HCT116 (cell line): ENCODE measurements at regions not wholly inside any gene's neighbourhood (a gene's known extent, or its start where the extent isn't known, plus 50 kb on each side); places are given as distances from the start of the nearest gene placed in this dataset.

Experiments used
- ATAC-seq: fragments of 200-7000 bp; cut with Tn5 transposase; 2 replicates; pipeline ENCODE4 v1.9.1; 2020; ENCODE audit warnings: mild to moderate bottlenecking, moderate library complexity
- BruUV-seq: library from RNA; stranded (reverse); fragments of 400-500 nt; replicated peaks from 2 replicates; lab custom pipeline; 2021; lab: Mats Ljungman, UMichigan
- CTCF ChIA-PET: fragments of 300-600 bp; sonication (Branson Sonifier 250); formaldehyde crosslinking; loops from one replicate; lab custom pipeline; 2021; ENCODE audit warnings: antibody characterized with exemption; lab: Charles Lee
- POLR2A ChIA-PET: fragments of 300-600, 350-600 bp; sonication (Branson Sonifier 250); formaldehyde crosslinking; loops from one replicate; lab custom pipeline; 2021; ENCODE audit warnings: antibody characterized with exemption; lab: Charles Lee
- RAD21 ChIA-PET, 2 experiments: fragments of 300-600 bp; sonication (Branson Sonifier 250); formaldehyde crosslinking; loops; one replicate each; lab custom pipeline; 2023; ENCODE audit warnings: low total read pairs in 2 of 2; ENCODE audit not compliant: uncharacterized antibody in 2 of 2, unreplicated experiment in 2 of 2, low non-redundant PET in 1 of 2; lab: Charles Lee
- DNase-seq: peaks from one replicate; pipeline ENCODE4 v3.0.0-alpha.2; 2010; ENCODE audit warnings: low read depth, low spot score
- H2AFZ ChIP-seq: fragments of 200-600 bp; shearing (Covaris generic), sonication (generic); 2 replicates; pipeline ENCODE4 v1.6.1; 2017; ENCODE audit warnings: low read depth, mixed run types, mixed read lengths, antibody characterized with exemption, low read length; ENCODE audit not compliant: poor library complexity, severe bottlenecking
- H3K27ac ChIP-seq: 2 replicates; pipeline ENCODE4 v1.5.1; 2012; ENCODE audit warnings: low read depth, low read length
- H3K27me3 ChIP-seq: fragments of 200-600 bp; sonication (generic); 2 replicates; pipeline ENCODE4 v1.6.1; 2016; ENCODE audit warnings: mixed run types, low read length, mixed read lengths; ENCODE audit not compliant: insufficient read depth
- H3K36me3 ChIP-seq, 2 experiments: fragments of 200-500 bp in 1 of 2; fragments of 200-600 bp in 1 of 2; sonication (Bioruptor generic) in 1 of 2; sonication (generic) in 1 of 2; 2 replicates each; pipeline versions ENCODE4 v1.5.1 to v1.6.1; 2014 to 2016; ENCODE audit warnings: low read length in 2 of 2, inconsistent platforms in 1 of 2, mixed read lengths in 1 of 2, mixed run types in 1 of 2; ENCODE audit not compliant: insufficient read depth in 2 of 2, control insufficient read depth in 1 of 2
- H3K4me1 ChIP-seq, 2 experiments: fragments of 200-600 bp in 1 of 2; sonication (generic) in 1 of 2; 2 replicates each; pipeline versions ENCODE4 v1.5.1 to v1.6.1; 2012 to 2017; ENCODE audit warnings: low read length in 2 of 2, inconsistent platforms in 1 of 2, mild to moderate bottlenecking in 1 of 2, mixed read lengths in 1 of 2, mixed run types in 1 of 2, moderate library complexity in 1 of 2; ENCODE audit not compliant: insufficient read depth in 2 of 2, control insufficient read depth in 1 of 2
- H3K4me2 ChIP-seq: fragments of 200-600 bp; sonication (generic); 2 replicates; pipeline ENCODE4 v1.6.1; 2017; ENCODE audit warnings: mixed run types, low read length, mixed read lengths
- H3K4me3 ChIP-seq, 2 experiments: fragments of 200-600 bp in 1 of 2; sonication (generic) in 1 of 2; replicated peaks in 1 of 2; 2 replicates each; pipeline ENCODE4 v1.5.1; 2011 to 2016; ENCODE audit warnings: low read length in 2 of 2, control low read depth in 1 of 2, low read depth in 1 of 2, mild to moderate bottlenecking in 1 of 2, mixed read lengths in 1 of 2, mixed run types in 1 of 2
- H3K79me2 ChIP-seq: fragments of 200-600 bp; sonication (generic); 2 replicates; pipeline ENCODE4 v1.6.1; 2017; ENCODE audit warnings: mild to moderate bottlenecking, mixed run types, low read length, moderate library complexity, mixed read lengths; ENCODE audit not compliant: insufficient read depth
- H3K9ac ChIP-seq: fragments of 200-600 bp; sonication (generic); 2 replicates; pipeline ENCODE4 v1.6.1; 2016; ENCODE audit warnings: low read length, mixed read lengths
- H3K9me2 ChIP-seq: fragments of 200-600 bp; sonication (generic), shearing (Covaris generic); 2 replicates; pipeline ENCODE4 v1.6.1; 2017; ENCODE audit warnings: mixed run types, mild to moderate bottlenecking, moderate library complexity; ENCODE audit not compliant: insufficient read depth
- H3K9me3 ChIP-seq, 2 experiments: fragments of 200-500 bp in 1 of 2; fragments of 200-600 bp in 1 of 2; sonication (Bioruptor generic) in 1 of 2; sonication (generic) in 1 of 2; 2 replicates each; pipeline ENCODE4 v1.6.1; 2014 to 2017; ENCODE audit warnings: low read length in 2 of 2, mixed read lengths in 2 of 2, inconsistent platforms in 1 of 2, low read depth in 1 of 2, mild to moderate bottlenecking in 1 of 2, mixed run types in 1 of 2, moderate library complexity in 1 of 2; ENCODE audit not compliant: control insufficient read depth in 1 of 2, insufficient read depth in 1 of 2
- H4K20me1 ChIP-seq: fragments of 200-600 bp; sonication (generic), shearing (Covaris generic); 2 replicates; pipeline ENCODE4 v1.6.1; 2017; ENCODE audit warnings: mixed run types, mild to moderate bottlenecking, moderate library complexity; ENCODE audit not compliant: insufficient read depth
- ATF3 ChIP-seq: IDR thresholded peaks from 2 replicates; pipeline ENCODE4 v1.6.1; 2012
- CBX3 ChIP-seq: IDR thresholded peaks from 2 replicates; pipeline ENCODE4 v1.6.1; 2012; ENCODE audit warnings: low read depth
- CEBPB ChIP-seq: IDR thresholded peaks from 2 replicates; pipeline ENCODE4 v1.6.1; 2012; ENCODE audit warnings: low read depth
- CTCF ChIP-seq, 3 experiments: fragments of 200-600 bp in 1 of 3; sonication (generic) in 1 of 3; IDR thresholded peaks in 2 of 3; conservative IDR thresholded peaks in 1 of 3; 2 replicates each; pipeline ENCODE4 v1.5.1; 2012 to 2017; ENCODE audit warnings: low read depth in 2 of 3, low read length in 2 of 3, antibody characterized with exemption in 1 of 3, borderline replicate concordance in 1 of 3, control low read depth in 1 of 3, mild to moderate bottlenecking in 1 of 3, mixed read lengths in 1 of 3, mixed run types in 1 of 3, moderate library complexity in 1 of 3; ENCODE audit not compliant: insufficient read depth in 1 of 3
- EGR1 ChIP-seq: IDR thresholded peaks from 2 replicates; pipeline ENCODE4 v1.6.1; 2012; ENCODE audit warnings: low read depth
- ELF1 ChIP-seq: IDR thresholded peaks from 2 replicates; pipeline ENCODE4 v1.6.1; 2012; ENCODE audit warnings: low read depth, borderline replicate concordance
- EZH2 ChIP-seq: fragments of 200-600 bp; sonication (generic); IDR thresholded peaks from 2 replicates; pipeline ENCODE4 v1.6.1; 2017; ENCODE audit warnings: antibody characterized with exemption, mixed run types
- EZH2phosphoT487 ChIP-seq: fragments of 200-600 bp; IDR thresholded peaks from 2 replicates; pipeline ENCODE4 v1.6.1; 2018; ENCODE audit warnings: antibody characterized with exemption, borderline replicate concordance
- FOSL1 ChIP-seq: IDR thresholded peaks from 2 replicates; pipeline ENCODE4 v1.6.1; 2012; ENCODE audit warnings: low read depth
- JUND ChIP-seq: IDR thresholded peaks from 2 replicates; pipeline ENCODE4 v1.6.1; 2012
- MAX ChIP-seq: IDR thresholded peaks from 2 replicates; pipeline ENCODE4 v1.6.1; 2012
- POLR2AphosphoS5 ChIP-seq: IDR thresholded peaks from 2 replicates; pipeline ENCODE4 v1.6.1; 2011; ENCODE audit warnings: mild to moderate bottlenecking, low read depth, low read length, moderate library complexity
- RAD21 ChIP-seq: IDR thresholded peaks from 2 replicates; pipeline ENCODE4 v1.6.1; 2012; ENCODE audit warnings: low read depth, mild to moderate bottlenecking
- SIN3A ChIP-seq: IDR thresholded peaks from 2 replicates; pipeline ENCODE4 v1.6.1; 2012; ENCODE audit warnings: low read depth
- SP1 ChIP-seq: IDR thresholded peaks from 2 replicates; pipeline ENCODE4 v1.6.1; 2012; ENCODE audit warnings: low read depth
- SRF ChIP-seq: IDR thresholded peaks from 2 replicates; pipeline ENCODE4 v1.6.1; 2012; ENCODE audit warnings: low read depth
- TCF7L2 ChIP-seq: IDR thresholded peaks from 2 replicates; pipeline ENCODE4 v1.7.0; 2011; ENCODE audit warnings: borderline replicate concordance, inconsistent platforms; ENCODE audit not compliant: insufficient read depth, insufficient read length; ENCODE audit errors: extremely low read depth
- YY1 ChIP-seq: IDR thresholded peaks from 2 replicates; pipeline ENCODE4 v1.6.1; 2011; ENCODE audit warnings: low read length, low read depth, moderate library complexity, mild to moderate bottlenecking; ENCODE audit not compliant: insufficient replicate concordance; ENCODE audit errors: extremely low read depth
- ZBTB33 ChIP-seq: IDR thresholded peaks from 2 replicates; pipeline ENCODE4 v1.6.1; 2011; ENCODE audit warnings: mild to moderate bottlenecking, low read length, moderate library complexity; ENCODE audit not compliant: insufficient replicate concordance; ENCODE audit errors: extremely low read depth
- ZNF274 ChIP-seq: fragments of 200-500 bp; sonication (Bioruptor generic); IDR thresholded peaks from 2 replicates; pipeline ENCODE4 v1.6.1; 2014; ENCODE audit warnings: mild to moderate bottlenecking, low read depth, low read length, inconsistent platforms
- intact Hi-C: fragments of 100-400 bp; cut with micrococcal nuclease; formaldehyde crosslinking; loops from 2 replicates; pipeline ENCODE4 v1.10.0; 2022

- intact Hi-C loops: no loop called here
- BruUV-seq: no TSS peak
- H3K4me3 ChIP-seq: no peak overlapping the region
Measured at GRCh38 chr6:4372866-4373265, 237.5 kb upstream of the ECI2 start.

More at GRCh38 chr6:4372866-4373265, 237.5 kb upstream of the ECI2 start:
- ATAC-seq (no peak), DNase-seq (no peak)
- Histone ChIP-seq H3K9me3 (no peaks in the 10 kb centered on the region), H3K27me3 (no peaks in the 10 kb centered on the region), H4K20me1 (no peaks in the 10 kb centered on the region), H3K36me3 (no peaks in the 10 kb centered on the region), H3K79me2 (no peaks in the 10 kb centered on the region), H3K9me2 (no peaks in the 10 kb centered on the region), H3K27ac (no peak overlapping the region), H3K4me1 (peaks cover 0 to 21% of the 10 kb centered on the region in 2 experiments; a peak in 1 of 4 replicates), H3K9ac (no peak overlapping the region), H3K4me2 (no peak overlapping the region), H2AFZ (no peak overlapping the region)
- TF ChIP-seq SIN3A (no peak), ELF1 (no peak), ZBTB33 (no peak), FOSL1 (no peak), EZH2phosphoT487 (no peak), POLR2AphosphoS5 (no peak), SP1 (no peak), YY1 (no peak), SRF (no peak), TCF7L2 (no peak), CBX3 (no peak), JUND (no peak), CEBPB (no peak), ZNF274 (no peak), ATF3 (no peak), EGR1 (no peak), EZH2 (no peak), RAD21 (no peak), MAX (no peak), CTCF (IDR thresholded peaks at IDR 0.05 in 2 of 3, conservative IDR thresholded peaks at IDR 0.05 in 1 of 3; ENCODE audit: borderline replicate concordance in 1 of 3, insufficient read depth in 1 of 3, low read depth in 2 of 3, low read length in 2 of 3) (no peak)
- ChIA-PET CTCF (no interaction called here), POLR2A (no interaction called here), RAD21 (no interaction called here)
